COLO829 (cell line): ENCODE measurements at regions not wholly inside any gene's neighbourhood (a gene's known extent, or its start where the extent isn't known, plus 50 kb on each side); places are given as distances from the start of the nearest gene placed in this dataset.
A peak's percentile ranks its signal among the peaks of the same experiment; 100 is the strongest.
"Not testable (repeated sequence)": the region's sequence is repeated elsewhere in the genome, so short reads cannot be mapped to it uniquely, and the experiment has no call there.

Experiments
- DNase-seq: peaks from one replicate; pipeline ENCODE4 v3.0.0; 2012; ENCODE audit warnings: low spot score

DNA sequence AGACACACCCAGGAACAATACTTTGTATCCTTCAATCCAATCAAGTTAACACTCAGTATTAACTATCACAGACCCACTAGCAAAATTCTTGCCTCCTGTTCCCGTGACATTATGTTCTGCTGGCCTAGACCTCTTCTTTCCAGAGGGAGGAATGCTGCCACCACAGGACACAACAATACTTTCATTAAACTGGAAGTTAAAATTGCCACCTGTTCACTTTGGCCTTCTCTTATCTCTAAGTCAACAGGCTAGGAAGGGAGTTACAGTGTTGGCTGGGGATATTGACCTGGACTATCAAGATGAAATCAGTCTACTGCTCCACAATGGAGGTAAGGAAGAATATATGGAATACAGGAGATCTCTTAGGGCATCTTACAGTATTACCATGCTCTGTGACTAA is 1000.4 kb upstream of the GBE1 start:
- DNase-seq = no peak

DNA sequence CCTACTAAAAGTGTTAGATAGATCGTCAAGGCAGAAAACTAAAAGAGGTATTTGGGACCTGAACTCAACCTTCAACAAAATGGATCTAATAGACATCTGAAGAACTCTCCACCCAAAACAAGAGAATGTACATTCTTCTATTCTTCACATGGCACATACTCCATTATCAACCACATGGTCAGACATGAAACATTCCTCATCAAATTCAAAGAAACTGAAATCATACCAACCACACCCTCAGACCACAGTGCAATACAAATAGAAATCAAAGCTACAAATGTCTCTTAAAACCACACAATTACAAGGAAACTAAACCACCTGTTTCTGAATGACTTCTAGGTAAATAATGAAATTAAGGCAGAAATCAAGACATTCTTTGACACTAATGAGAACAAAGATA is 984.1 kb upstream of the GBE1 start:
- no peak for DNase-seq

DNA sequence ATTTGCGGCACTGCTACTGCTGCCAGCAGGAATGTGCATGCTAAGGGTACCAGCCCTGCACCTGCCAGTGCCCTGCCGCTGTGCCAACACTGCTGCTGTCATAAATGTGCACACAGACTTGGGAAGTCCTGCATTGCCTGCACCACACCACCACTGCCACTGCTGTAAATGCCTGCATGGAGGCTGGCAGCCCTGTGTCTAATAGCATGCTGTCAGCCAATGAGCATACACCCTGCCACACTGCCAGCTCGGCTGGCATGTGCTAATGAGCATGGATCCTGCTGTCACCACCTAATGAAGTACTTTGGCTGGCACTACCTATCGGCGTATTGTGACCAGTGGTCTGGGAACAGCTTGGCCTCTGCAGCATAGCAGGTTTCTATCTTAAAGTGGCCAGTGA is 981.8 kb upstream of the GBE1 start:
- DNase-seq = no peak

DNA sequence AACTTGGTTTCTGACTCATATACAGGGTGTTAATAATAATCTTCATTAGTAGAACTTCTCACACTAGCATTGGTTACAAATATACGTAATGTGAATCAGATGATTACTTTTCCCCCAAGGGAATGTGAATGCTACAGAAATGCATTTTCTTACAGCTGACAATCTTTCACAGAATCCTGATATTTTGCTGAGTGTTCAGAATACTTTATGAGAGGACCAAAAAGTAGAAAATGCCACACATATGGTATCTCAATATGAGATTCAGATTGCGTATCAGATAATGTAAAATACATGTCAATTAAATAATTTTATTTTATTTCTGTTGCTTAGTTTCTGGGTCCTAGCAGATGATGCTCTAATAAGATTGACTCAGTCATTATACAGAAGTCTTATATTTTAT is 979.9 kb upstream of the GBE1 start:
- DNase-seq = no peak

DNA sequence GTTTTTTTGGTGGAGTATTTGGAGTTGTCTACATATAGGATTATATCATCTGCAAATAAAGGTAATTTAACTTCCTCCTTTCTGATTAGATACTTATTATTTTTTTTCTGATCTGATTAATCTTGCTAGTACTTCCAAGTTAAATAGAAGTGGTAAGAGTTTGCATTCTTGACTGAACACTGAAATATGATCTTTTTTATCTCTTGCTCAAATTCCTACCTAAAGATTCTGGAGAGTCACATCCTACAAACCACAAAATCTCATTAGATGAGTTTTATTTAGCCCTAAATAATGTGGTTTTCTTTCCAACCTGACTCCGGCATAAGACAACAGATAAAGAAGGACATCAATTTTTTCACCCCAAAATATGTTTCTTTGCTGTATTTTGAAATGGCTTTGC is 977.9 kb upstream of the GBE1 start:
- DNase-seq = no peak

DNA sequence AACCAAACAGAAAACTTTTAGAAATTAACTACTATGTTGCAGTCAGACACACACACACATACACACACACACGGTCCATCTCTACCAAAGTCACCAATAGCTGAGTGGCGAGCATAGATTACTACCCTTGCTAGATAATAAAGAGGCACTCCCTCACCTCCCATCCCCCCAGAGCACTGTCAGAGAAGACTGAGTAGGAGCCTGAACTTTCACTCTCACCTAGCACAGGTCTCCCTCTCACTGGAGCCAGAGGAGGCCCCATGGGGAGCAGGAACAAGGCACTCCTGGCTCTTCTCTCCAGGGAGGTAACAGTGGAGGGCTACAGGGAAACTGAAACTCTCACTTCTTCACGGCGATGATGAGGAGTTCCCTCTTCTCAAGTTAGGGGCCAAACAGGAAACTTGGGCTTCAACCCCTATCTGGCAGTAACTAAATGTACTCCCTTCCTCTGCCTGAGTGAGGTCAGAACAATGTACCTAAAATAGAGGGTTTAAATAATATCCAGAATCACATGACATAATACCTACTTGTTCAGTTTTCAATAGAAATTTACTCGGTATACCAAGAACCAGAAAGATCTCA is 975.3 kb upstream of the GBE1 start:
- no peak for DNase-seq

DNA sequence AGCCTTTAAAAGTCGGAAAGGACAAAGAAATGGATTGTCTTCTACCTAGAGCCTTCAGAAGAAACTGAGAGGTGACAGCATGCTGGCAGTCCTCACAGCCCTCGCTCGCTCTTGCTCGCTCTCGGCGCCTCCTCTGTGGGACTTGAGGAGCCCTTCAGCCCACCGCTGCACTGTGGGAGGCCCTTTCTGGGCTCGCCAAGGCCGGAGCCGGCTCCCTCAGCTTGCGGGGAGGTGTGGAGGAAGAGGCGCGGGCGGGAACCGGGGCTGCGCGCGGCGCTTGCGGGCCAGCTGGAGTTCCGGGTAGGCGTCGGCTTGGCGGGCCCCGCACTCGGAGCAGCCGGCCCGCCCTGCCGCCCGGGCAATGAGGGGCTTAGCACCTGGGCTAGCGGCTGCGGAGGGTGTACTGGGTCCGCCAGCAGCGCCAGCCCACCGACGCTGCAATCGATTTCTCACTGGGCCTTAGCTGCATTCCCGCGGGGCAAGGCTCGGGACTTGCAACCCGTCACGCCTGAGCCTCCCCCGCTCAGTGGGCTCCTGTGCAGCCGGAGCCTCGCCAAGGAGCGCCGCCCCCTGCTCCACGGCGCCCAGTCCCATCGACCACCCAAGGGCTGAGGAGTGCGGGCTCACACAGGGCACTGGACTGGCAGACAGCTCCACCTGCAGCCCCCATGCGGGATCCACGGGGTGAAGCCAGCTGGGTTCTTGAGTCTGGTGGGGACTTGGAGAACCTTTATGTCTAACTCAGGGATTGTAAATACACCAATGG is 953.8 kb upstream of the GBE1 start:
- no peak for DNase-seq

DNA sequence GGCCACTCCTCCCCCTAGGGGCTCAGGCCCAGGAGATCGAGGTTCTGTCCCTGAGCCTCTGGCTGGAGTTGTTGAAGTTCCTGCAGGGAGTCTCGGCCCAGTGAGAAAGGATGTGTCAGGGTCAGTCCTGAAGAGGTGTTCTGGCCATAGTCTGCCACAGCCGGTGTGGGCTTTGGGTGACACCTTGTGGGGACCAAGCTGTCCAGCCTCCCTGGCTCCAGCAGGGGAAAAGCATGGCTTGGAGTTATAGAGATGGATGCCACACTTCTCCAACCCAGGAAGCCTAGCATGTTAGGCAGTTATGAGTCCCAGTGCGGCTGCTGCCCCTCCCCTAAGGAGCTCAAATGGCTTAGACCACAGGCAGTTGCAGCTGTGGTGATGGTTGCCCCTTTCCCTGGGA is 945.6 kb upstream of the GBE1 start:
- DNase-seq = no peak

DNA sequence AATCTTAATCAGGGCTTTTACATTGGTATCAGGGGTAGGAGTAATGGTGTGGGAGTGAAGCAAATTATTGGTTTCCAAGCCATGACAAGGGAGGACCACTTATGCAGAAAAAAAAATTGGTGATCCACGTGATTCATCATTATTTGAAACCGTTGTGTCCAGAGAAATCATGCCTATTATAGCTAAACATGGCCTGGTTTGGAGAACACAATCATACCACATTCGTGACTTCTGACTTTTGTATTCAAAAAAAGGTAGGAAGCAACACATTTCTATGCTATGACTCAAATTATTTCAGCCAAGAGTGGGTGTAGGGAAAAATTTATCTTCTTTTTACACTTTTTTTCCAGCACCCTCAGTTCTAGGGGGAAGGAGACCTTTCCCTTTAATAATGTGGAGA is 924.3 kb upstream of the GBE1 start:
- DNase-seq = no peak

DNA sequence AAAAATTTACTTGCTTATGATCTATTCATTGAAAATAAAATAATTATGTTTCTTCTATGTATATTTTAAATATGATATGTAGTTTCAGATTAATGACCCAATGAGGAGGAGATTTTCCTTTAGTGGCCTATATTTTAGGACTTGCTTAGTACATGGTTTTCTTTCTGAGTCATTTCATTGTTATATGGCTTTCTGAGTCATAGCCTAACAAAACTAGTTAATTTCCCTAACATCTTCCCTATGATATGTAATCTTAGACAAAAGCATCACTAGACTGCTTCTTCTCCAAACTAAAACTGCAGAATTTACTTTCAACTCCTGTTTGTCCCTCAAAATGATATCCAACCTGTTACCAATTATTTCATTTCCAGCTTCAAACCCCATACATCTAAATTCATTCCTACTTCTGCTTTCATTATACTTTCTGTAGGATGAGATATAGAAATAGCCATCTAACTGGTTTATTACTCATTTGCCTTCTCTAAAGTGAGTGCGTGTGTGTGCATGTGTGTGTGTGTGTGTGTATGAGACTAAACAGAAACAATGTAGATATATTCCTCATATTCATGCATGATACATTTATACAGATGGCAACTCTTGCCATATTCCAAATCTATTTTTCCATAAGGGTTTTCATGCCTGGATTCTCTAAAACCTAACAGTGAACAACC is 915.0 kb upstream of the GBE1 start:
- DNase-seq = no peak

DNA sequence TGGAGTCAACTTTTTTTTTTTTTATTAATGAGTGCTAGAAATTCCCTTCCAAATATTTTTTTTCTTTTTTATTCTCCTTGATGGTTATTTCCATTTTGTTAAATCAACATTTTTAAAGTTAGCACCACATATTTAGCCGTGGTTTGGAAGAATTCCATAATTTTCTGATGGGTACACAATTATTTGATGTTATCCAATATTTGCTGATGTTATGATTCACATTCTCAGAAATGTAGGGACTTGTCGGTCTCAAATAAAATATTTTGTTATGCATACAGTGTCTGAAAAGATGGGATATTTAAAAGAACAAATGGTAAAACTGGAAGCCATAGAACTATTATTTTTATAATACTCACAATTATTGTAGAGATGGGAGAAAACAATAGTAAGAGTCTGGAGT is 911.5 kb upstream of the GBE1 start:
- DNase-seq = no peak

DNA sequence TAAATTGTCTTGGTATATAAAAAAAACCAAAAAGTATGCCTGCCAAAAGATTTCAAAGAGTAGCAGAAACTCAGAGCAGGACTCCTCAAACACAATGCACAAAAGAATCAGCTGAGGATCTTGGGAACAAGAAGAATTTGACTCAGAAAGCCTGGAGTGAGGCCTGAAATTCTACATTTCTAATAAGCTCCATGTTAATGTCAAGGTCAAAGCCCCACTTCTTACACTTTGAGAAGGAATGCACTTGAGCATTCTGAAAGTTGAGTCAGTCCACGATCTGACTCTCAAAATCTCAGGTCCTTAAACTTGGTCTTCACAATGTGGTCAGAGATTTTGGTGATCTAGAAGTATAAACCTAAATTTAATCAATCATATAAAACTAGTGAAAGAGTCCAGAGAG is 910.0 kb upstream of the GBE1 start:
- no peak for DNase-seq

DNA sequence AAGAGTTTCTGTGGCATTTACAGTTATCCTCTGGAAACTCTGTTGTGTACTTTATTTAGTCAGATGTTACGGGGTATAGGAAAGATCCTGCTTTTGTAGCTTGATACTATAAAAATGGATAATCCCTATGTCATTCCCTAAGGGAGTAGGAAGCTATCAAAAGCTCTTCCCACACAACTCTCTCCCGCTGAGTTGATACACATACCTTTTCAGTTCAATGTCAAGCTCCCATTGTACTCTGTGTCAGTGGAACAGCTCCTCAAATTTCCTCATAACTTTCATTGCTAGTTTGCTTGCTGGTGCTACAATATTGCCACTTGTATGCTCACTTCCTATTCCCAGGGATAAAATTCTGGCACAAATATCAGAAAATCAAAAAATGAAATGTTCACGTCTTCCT is 893.3 kb upstream of the GBE1 start:
- peak; percentile 8 for DNase-seq

DNA sequence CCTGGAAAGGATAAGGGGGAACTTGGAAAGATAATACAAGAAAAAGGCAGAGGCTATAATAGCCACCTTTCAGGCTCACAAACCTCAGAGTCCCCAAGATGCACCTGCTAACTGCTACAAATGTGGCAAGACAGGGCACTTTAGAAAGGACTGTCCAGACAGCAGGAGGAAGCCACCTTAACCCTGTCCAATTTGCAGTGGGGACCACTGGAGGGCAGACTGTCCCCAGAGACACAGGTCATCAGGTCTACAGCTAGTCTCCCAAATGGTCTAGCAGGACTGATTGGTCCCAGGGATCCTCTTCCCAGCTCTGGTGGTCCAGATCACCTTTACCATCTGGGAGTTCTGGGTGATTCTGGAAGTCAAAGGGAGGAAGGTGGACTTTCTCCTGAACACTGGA is 882.5 kb upstream of the GBE1 start:
- no peak for DNase-seq

DNA sequence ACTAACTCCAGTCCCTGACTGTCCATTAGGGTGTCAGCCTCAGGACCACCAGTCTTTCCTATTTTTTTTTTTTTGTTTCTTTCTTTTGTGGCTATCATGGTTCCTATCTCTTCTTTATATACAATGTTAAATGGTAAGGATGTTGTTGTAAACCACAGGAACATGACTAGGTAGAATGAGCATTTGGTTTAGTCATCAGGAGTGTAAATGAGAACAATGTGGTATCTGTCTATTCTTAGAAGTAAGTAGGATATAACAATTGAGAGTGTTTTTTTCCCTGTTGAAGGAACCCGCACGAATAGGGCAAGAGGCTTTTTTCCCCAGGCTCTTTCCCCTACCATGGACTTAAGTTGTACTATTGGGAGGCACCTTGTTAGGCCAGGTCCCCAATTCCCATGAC is 880.3 kb upstream of the GBE1 start:
- DNase-seq = peak; percentile 4

DNA sequence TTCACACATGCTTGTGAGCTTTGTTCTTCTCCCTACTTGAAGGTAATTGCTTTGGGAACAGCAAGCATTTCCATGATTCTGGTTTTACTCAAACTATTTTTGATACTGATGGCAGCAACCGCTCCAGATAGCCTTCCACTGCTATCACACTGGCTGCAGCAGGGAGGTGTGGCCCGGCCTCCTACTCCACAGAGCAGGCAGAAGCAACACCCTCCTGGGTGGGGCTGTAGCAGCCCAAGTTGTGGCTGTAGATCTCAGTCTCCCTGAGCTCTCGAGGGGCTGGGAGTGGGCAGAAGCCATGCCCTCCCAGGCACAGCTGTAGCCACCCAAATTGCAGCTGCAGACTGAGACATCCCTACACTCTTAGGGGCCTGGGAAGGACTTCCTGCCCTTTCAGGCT is 878.8 kb upstream of the GBE1 start:
- DNase-seq = no peak

DNA sequence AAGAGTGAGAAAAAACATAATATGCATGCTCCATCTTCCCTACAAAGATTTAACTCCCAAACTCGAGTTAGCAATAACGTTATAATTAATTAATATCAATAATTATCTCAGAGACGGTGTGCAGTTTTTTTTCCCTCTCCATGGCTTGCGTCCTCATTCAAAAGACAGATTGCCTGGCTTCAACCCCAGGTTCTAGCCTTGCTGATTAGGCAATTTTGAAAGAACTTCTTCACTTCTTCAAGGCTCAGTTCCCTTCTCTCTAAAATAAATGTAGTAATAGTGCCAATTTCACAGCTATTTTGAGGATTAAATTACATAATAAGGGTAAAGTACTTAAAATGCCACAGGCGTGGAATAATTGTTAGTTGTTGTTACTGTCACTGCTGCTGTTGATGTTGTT is 876.1 kb upstream of the GBE1 start:
- no peak for DNase-seq

DNA sequence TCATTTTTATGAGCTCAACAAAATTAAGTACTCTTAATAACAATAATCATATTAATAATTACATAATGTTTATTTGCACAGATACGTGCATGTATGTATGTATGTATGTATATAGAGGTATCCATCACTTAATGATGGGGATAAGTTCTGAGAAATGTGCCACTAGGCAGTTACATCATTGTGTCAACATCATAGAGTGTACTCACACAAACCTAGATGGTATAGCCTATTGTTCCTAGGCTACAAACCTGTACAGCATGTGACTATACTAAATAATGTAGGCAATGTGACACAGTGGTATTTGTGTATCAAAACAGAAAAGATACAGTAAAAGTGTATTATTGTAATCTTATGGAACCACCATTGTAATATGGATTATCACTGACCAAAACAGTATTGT is 874.7 kb upstream of the GBE1 start:
- no peak for DNase-seq

DNA sequence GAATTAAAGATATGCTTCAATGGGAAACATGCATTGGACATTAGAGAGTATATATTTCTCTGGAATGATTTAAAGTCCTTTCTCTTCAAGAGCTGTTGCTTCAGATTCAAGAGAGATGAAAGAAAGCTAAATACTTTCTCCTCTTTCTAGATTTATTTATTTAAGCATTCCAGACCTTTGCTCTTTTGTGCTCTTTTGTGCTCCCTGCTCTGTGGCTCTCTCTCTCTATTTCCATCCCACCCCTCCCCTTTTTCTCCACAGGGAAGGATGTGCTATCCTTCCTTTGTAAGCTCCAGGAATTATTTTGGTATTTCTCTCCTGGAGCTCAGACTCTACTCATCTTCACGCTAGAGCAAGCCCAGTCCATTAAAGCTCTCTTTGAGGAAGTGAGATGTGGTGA is 871.9 kb upstream of the GBE1 start:
- no peak for DNase-seq

DNA sequence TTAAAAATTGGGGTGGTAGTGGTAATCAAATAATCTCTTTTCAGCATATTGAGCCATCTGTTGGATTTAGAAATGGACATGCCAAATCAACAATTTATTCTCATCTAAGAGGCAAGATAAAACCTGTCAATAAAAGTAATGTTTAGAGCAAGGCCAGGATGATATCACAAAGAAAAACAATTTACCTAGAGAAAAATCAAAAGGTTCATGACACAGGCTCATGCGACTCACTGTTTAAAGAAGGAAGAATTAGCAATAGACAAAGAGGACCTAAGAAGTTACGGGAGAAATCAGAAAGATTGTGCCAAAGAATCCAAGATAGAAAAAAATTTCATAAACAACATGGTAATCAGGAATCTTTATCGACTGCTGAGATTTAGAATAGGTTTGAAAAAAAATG is 868.5 kb upstream of the GBE1 start:
- DNase-seq = no peak

DNA sequence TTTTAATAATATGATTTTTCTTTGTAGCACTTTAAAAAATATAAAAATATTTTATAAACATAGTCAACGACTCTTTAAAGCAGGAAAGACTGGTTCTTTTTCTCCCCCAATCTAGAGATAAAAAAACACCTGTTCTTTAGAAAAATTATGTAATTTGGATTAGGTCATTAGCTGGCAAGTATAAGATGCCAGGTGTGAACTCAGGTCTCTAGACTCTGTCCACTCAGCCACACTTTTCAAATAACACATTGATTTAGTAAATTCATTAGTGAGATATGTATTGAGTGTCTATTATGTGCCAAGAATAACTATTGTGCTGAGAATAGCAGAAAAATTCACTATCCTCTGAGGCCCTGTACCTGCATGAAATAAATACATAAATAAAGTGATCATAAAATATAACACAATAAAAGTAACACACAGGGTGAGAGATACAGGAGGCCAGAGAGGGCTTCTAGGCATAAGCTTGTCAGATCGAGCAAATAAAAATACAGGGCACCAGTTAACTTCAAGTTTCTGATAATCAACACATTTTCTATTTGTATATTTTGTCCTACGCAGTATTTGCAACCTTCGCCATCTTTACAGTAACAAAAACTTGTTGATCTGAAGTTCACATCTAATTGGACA is 867.1 kb upstream of the GBE1 start:
- no peak for DNase-seq

DNA sequence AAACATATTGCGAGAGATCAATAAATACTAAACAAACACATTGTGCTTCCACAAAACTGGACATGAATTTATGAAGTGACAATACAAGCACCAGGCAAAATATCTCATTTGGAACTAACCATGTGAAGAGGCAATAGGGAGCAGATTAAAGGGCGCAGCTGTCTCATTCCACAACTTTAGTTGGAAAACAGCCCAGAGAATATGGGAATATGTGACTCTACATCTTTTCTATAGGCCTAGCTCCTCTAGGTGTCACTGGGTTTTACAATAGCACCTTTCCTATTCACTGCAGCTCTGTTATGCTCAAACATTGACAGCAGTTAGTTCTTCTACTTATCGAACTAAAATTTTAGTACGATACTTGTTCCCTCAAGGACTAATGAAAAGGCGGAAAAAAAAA is 866.3 kb upstream of the GBE1 start:
- no peak for DNase-seq

DNA sequence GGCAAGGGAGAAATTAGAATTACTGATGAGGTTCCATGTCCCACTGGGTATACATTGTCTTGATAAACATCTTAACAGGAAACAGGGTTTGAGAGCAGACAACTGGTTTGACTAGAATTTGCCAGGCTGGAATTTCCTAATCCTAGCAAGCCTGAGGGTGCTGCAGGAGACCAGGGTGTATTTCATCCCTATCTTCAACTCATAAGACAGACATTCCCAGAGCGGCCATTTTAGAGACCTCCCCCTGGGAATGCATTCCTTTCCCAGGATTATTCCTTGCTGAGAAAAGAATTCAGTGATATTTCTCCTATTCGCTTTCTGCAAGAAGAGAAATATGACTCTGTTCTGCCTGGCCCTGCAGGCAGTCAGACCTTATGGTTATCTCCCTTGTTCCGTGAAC is 859.3 kb upstream of the GBE1 start:
- DNase-seq = not testable (repeated sequence)
